ENCODE measurements at regions not wholly inside any gene's neighbourhood (a gene's known extent, or its start where the extent isn't known, plus 50 kb on each side); places are given as distances from the start of the nearest gene placed in this dataset.

DNA sequence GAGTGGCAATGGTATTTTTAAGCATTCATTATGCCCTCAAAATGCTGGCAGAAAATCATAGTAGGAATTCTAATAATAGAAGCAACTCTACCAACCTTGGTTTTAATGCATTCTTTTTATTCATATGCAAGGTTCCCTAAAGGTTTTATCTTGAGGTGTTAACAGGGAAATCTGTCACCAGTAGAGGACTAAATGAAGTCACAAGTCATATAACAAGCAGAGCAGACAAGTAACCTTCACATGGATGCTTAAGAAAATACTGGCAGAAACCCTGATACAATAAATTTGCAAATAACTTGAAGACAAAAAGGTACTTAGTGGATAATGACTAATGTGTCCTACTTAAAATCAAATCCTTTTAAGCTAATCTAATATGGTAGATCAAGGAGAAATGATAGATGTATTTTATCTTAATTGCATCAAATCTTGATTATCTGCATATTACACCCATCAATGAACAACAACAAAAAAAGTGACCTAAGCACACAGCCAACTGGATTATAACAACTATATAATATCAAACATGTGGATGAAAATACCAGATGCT is 73.3 kb downstream of the RFC3 start:
- POLR2A ChIA-PET: no interaction called here
- Mint-ChIP-seq H3K27me3 (ENCODE audit: insufficient read depth, unreplicated experiment) (no peaks in the 10 kb centered on the region), H3K36me3 (ENCODE audit: insufficient read depth, unreplicated experiment) (peaks cover 6% of the 10 kb centered on the region), H3K4me3 (ENCODE audit: unreplicated experiment) (no peak overlapping the region), H3K4me1 (ENCODE audit: insufficient read depth, unreplicated experiment) (no peaks in the 10 kb centered on the region), H3K27ac (ENCODE audit: low read depth, unreplicated experiment) (no peak overlapping the region), H3K9me3 (ENCODE audit: unreplicated experiment) (no peaks in the 10 kb centered on the region)
- CTCF ChIA-PET: no interaction called here
- intact Hi-C loops (cut with micrococcal nuclease): no loop called here
- TF ChIP-seq, protein P1, sequence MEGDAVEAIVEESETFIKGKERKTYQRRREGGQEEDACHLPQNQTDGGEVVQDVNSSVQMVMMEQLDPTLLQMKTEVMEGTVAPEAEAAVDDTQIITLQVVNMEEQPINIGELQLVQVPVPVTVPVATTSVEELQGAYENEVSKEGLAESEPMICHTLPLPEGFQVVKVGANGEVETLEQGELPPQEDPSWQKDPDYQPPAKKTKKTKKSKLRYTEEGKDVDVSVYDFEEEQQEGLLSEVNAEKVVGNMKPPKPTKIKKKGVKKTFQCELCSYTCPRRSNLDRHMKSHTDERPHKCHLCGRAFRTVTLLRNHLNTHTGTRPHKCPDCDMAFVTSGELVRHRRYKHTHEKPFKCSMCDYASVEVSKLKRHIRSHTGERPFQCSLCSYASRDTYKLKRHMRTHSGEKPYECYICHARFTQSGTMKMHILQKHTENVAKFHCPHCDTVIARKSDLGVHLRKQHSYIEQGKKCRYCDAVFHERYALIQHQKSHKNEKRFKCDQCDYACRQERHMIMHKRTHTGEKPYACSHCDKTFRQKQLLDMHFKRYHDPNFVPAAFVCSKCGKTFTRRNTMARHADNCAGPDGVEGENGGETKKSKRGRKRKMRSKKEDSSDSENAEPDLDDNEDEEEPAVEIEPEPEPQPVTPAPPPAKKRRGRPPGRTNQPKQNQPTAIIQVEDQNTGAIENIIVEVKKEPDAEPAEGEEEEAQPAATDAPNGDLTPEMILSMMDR (IDR thresholded peaks at IDR 0.05; ENCODE audit: unreplicated experiment): no peak
- no peak for DNase-seq (ENCODE audit: unreplicated experiment)
- no TSS peak for BruUV-seq (replicated peaks)

DNA sequence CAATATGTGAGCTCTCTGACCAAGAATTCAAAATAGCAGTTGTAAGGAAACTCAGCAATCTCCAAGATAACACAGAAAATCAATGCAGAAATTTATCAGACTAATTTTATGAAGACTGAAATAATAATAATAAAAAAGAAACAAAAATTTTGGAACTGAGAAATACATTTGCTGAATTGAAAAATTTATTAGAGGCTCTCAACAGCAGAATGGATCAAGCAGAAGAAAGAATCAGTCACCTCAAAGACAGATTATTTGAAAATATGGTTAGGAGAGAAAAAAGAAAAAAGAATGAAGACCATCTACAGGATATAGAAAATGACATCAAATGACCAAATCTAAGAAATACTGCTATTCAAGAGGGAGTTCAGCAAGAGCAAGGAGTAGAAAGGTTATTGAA is 75.6 kb downstream of the RFC3 start:
- CTCF ChIA-PET: interaction anchor here (0.7 kb wide), 1 partner anchor 131 kb away, joined by 3 read pairs; no protein-coding TSS in a partner anchor
- Mint-ChIP-seq H3K4me1 (ENCODE audit: insufficient read depth, unreplicated experiment) (no peaks in the 10 kb centered on the region), H3K4me3 (ENCODE audit: unreplicated experiment) (no peak overlapping the region), H3K9me3 (ENCODE audit: unreplicated experiment) (peaks cover 10% of the 10 kb centered on the region), H3K27me3 (ENCODE audit: insufficient read depth, unreplicated experiment) (no peaks in the 10 kb centered on the region), H3K27ac (ENCODE audit: low read depth, unreplicated experiment) (no peak overlapping the region), H3K36me3 (ENCODE audit: insufficient read depth, unreplicated experiment) (peaks cover 6% of the 10 kb centered on the region)
- intact Hi-C loops (cut with micrococcal nuclease): no loop called here
- TF ChIP-seq, protein P1 (IDR thresholded peaks at IDR 0.05; ENCODE audit: unreplicated experiment): no peak
- POLR2A ChIA-PET: no interaction called here
- BruUV-seq (replicated peaks): no TSS peak
- DNase-seq (ENCODE audit: unreplicated experiment): no peak

DNA sequence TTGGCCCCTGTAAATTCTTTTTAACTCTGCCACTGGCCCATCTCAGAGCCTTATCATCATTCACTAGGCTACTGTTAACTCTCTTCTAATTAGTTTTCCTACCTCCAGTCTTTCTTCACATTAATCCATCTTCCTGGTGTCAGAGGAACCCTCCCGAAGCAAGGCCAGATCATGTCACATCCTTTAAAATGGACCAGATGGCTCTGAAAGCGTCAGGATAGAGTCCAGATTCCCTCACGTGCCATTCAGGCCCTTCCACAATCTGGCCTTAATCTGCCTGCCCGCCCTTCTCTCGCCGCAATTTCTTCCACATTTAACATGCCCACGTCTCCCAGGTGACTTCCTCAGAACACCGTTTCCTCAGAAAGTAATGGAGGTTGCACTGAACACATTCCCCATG is 86.5 kb downstream of the RFC3 start:
- no peaks in the 10 kb centered on the region for H3K27me3 Mint-ChIP-seq (ENCODE audit: insufficient read depth, unreplicated experiment)
- CTCF ChIA-PET: interaction anchor here (0.7 kb wide), 1 partner anchor 86 kb away, joined by 3 read pairs; no protein-coding TSS in a partner anchor

DNA sequence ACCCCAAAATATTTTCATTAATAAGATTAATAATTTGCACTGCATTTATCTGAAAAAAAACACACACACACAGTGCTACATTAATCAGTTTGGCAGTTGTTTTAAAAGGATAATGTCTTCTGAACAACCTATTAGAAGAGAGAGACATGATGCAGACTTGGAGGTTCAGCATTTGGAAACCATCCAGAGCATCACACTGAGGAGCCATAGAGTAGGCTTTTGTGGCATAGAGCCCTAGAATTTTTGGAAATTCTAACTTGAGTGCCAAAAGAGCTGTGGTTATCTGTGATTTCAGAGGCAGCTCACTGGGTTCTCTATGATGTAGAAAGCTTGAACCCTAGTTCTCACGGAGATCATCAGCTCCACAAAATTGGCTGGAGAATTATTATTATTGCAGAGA is 90.2 kb downstream of the RFC3 start:
- Mint-ChIP-seq H3K4me3 (ENCODE audit: unreplicated experiment) (no peak overlapping the region), H3K36me3 (ENCODE audit: insufficient read depth, unreplicated experiment) (no peaks in the 10 kb centered on the region), H3K27me3 (ENCODE audit: insufficient read depth, unreplicated experiment) (no peaks in the 10 kb centered on the region), H3K4me1 (ENCODE audit: insufficient read depth, unreplicated experiment) (no peaks in the 10 kb centered on the region), H3K27ac (ENCODE audit: low read depth, unreplicated experiment) (no peak overlapping the region), H3K9me3 (ENCODE audit: unreplicated experiment) (no peaks in the 10 kb centered on the region)
- DNase-seq (ENCODE audit: unreplicated experiment): no peak
- no TSS peak for BruUV-seq (replicated peaks)
- CTCF ChIA-PET: no interaction called here
- TF ChIP-seq, protein P1 (IDR thresholded peaks at IDR 0.05; ENCODE audit: unreplicated experiment): no peak
- intact Hi-C loops (cut with micrococcal nuclease): no loop called here
- POLR2A ChIA-PET: no interaction called here

More for the DNA sequence above, 86.5 kb downstream of the RFC3 start:
- Mint-ChIP-seq H3K4me1 (ENCODE audit: insufficient read depth, unreplicated experiment) (no peaks in the 10 kb centered on the region), H3K4me3 (ENCODE audit: unreplicated experiment) (no peak overlapping the region), H3K9me3 (ENCODE audit: unreplicated experiment) (no peaks in the 10 kb centered on the region), H3K27ac (ENCODE audit: low read depth, unreplicated experiment) (no peak overlapping the region), H3K36me3 (ENCODE audit: insufficient read depth, unreplicated experiment) (no peaks in the 10 kb centered on the region)
- POLR2A ChIA-PET: no interaction called here
- DNase-seq (ENCODE audit: unreplicated experiment): no peak
- BruUV-seq (replicated peaks): no TSS peak
- TF ChIP-seq, protein P1 (IDR thresholded peaks at IDR 0.05; ENCODE audit: unreplicated experiment): no peak
- intact Hi-C loops (cut with micrococcal nuclease): no loop called here

All from MCF 10A (cell line).